ENCODE measurements at regions not wholly inside any gene's neighbourhood (a gene's known extent, or its start where the extent isn't known, plus 50 kb on each side); places are given as distances from the start of the nearest gene placed in this dataset.
A peak's percentile ranks its signal among the peaks of the same experiment; 100 is the strongest.

- no peak overlapping the region for H3K4me2 ChIP-seq
- H3K4me3 ChIP-seq = no peak overlapping the region
- 90% methylated on average over 2 of the region's 2 CpGs for WGBS (ENCODE audit: missing lambda C conversion rate)
- peaks cover 52% of the 10 kb centered on the region for H3K4me1 ChIP-seq
- FAIRE-seq (no peak), DNase-seq (ENCODE audit: low read depth in 1 of 2, low spot score in 1 of 2) (no peak), ATAC-seq (no peak)
- no peaks in the 10 kb centered on the region for H3K9me3 ChIP-seq
- ChIA-PET CTCF (interaction anchor here (1.0 to 18.2 kb wide), 3 partner anchors 11 to 466 kb away, joined by 3 to 761 read pairs (median 393); no protein-coding TSS in a partner anchor), POLR2A (no interaction called here)
- peak overlapping the region in 1 of 2 experiments; percentile 17; a peak in 2 of 6 replicates for H3K27ac ChIP-seq
- TF ChIP-seq NFE2L2 (conservative IDR thresholded peaks at IDR 0.05; ENCODE audit: low read length) = no peak
- peak; percentile 10 for TF ChIP-seq MAFK (IDR thresholded peaks at IDR 0.05; ENCODE audit: partially characterized antibody)
Observed at GRCh38 chr2:41863062-41863461, 184.8 kb upstream of the PKDCC start.

GRCh38 chr2:41865263-41865662 is 182.6 kb upstream of the PKDCC start:
- Histone ChIP-seq H3K4me2 (no peak overlapping the region; the same call in 2 of the 3 replicates), H3K4me3 (no peak overlapping the region), H3K9me3 (no peaks in the 10 kb centered on the region), H3K27ac (peak overlapping the region in 1 of 2 experiments; percentile 62; a peak in 3 of 6 replicates), H3K4me1 (peaks cover 46% of the 10 kb centered on the region)
- ChIA-PET CTCF (interaction anchor here (0.6 to 18.2 kb wide), 4 partner anchors 13 to 791 kb away, joined by 3 to 761 read pairs (median 198); no protein-coding TSS in a partner anchor), POLR2A (no interaction called here)
- DNase-seq (ENCODE audit: low read depth in 1 of 2, low spot score in 1 of 2) = no peak
- TF ChIP-seq RNF2 (IDR thresholded peaks at IDR 0.05; ENCODE audit: borderline replicate concordance, low read depth) = no peak
- TF ChIP-seq JUNB (IDR thresholded peaks at IDR 0.05) = no peak
- no peak for TF ChIP-seq E2F6 (IDR thresholded peaks at IDR 0.05; ENCODE audit: borderline replicate concordance, low read depth)
- no peak for TF ChIP-seq EHMT2 (IDR thresholded peaks at IDR 0.05; ENCODE audit: low read depth)
- TF ChIP-seq ZC3H11A (IDR thresholded peaks at IDR 0.05) = no peak
- TF ChIP-seq SREBF2 (IDR thresholded peaks at IDR 0.05) = no peak
- TF ChIP-seq KDM1A (IDR thresholded peaks at IDR 0.05; ENCODE audit: low read depth) = no peak
- no peak for TF ChIP-seq ZFP36 (IDR thresholded peaks at IDR 0.05; ENCODE audit: borderline replicate concordance, partially characterized antibody)
- no peak for TF ChIP-seq ELK1 (IDR thresholded peaks at IDR 0.05; ENCODE audit: low read depth, low read length)
- no peak for TF ChIP-seq MAZ (IDR thresholded peaks at IDR 0.05; ENCODE audit: borderline replicate concordance, low read depth, low read length)
- TF ChIP-seq NPAS2 (CRISPR knock-in tag; IDR thresholded peaks at IDR 0.05; ENCODE audit: borderline replicate concordance) = no peak
- TF ChIP-seq POLR2AphosphoS2 (conservative IDR thresholded peaks at IDR 0.05; ENCODE audit: low read length) = no peak
- no peak for TF ChIP-seq FOSL2 (IDR thresholded peaks at IDR 0.05)
- no peak for TF ChIP-seq FOSL2 (CRISPR knock-in tag; IDR thresholded peaks at IDR 0.05)
- TF ChIP-seq BCL3 (IDR thresholded peaks at IDR 0.05) = no peak
- TF ChIP-seq RFX5 (IDR thresholded peaks at IDR 0.05) = no peak
- TF ChIP-seq NFE2L2 (conservative IDR thresholded peaks at IDR 0.05; ENCODE audit: low read length) = no peak
- no peak for TF ChIP-seq ZSCAN20 (CRISPR knock-in tag; IDR thresholded peaks at IDR 0.05)
- no peak for TF ChIP-seq HEYL (CRISPR knock-in tag; IDR thresholded peaks at IDR 0.05)
- FAIRE-seq = no peak
- WGBS (ENCODE audit: missing lambda C conversion rate) = 93% methylated on average over 3 of the region's 3 CpGs
- ATAC-seq = no peak

GRCh38 chr2:41867553-41867952 is 180.3 kb upstream of the PKDCC start:
- ChIA-PET CTCF (interaction anchor here (0.8 to 18.2 kb wide), 15 partner anchors 13 to 373 kb away, joined by 3 to 761 read pairs (median 33); no protein-coding TSS in a partner anchor), POLR2A (no interaction called here)
- no peak overlapping the region for H3K4me3 ChIP-seq
- no peaks in the 10 kb centered on the region for H3K9me3 ChIP-seq
- no peak for DNase-seq (ENCODE audit: low read depth in 1 of 2, low spot score in 1 of 2)
- no peak for ATAC-seq
- 68% methylated on average over 3 of the region's 3 CpGs for WGBS (ENCODE audit: missing lambda C conversion rate)
- no peak for FAIRE-seq
- peak overlapping the region; percentile 51 to 85; a peak in 4 of 6 replicates for H3K27ac ChIP-seq
- peak overlapping the region; percentile 20; the same call in 1 of the 3 replicates for H3K4me2 ChIP-seq
- H3K4me1 ChIP-seq = peaks cover 42% of the 10 kb centered on the region
- TF ChIP-seq E2F6 (IDR thresholded peaks at IDR 0.05; ENCODE audit: borderline replicate concordance, low read depth) = no peak
- TF ChIP-seq FOSB (CRISPR knock-in tag; IDR thresholded peaks at IDR 0.05) = no peak
- TF ChIP-seq HEYL (CRISPR knock-in tag; IDR thresholded peaks at IDR 0.05) = no peak
- no peak for TF ChIP-seq TP53 (CRISPR knock-in tag; IDR thresholded peaks at IDR 0.05)
- no peak for TF ChIP-seq HOXB5 (CRISPR knock-in tag; IDR thresholded peaks at IDR 0.05)
- no peak for TF ChIP-seq PBX3 (IDR thresholded peaks at IDR 0.05)
- no peak for TF ChIP-seq FOXS1 (CRISPR knock-in tag; IDR thresholded peaks at IDR 0.05)
- TF ChIP-seq NPAS2 (CRISPR knock-in tag; IDR thresholded peaks at IDR 0.05; ENCODE audit: borderline replicate concordance) = no peak
- no peak for TF ChIP-seq REST (IDR thresholded peaks at IDR 0.05)
- no peak for TF ChIP-seq NFE2L2 (conservative IDR thresholded peaks at IDR 0.05; ENCODE audit: low read length)
- no peak for TF ChIP-seq ZSCAN20 (CRISPR knock-in tag; IDR thresholded peaks at IDR 0.05)
- no peak for TF ChIP-seq RFX5 (IDR thresholded peaks at IDR 0.05)

Measured in A549 (cell line).